HepG2 (cell line): ENCODE measurements at regions not wholly inside any gene's neighbourhood (a gene's known extent, or its start where the extent isn't known, plus 50 kb on each side); places are given as distances from the start of the nearest gene placed in this dataset.

Experiments
- ATAC-seq: fragments of 200-7000 bp; cut with Tn5 transposase; 3 replicates; pipeline ENCODE4 v1.9.1; 2020; ENCODE audit warnings: mild to moderate bottlenecking, moderate library complexity
- BruUV-seq: library from RNA; stranded (reverse); fragments of 400-500 nt; replicated peaks from 2 replicates; lab custom pipeline; 2021; lab: Mats Ljungman, UMichigan
- CTCF ChIA-PET: fragments of 300-600 bp; formaldehyde crosslinking; extraction: SDS; loops from one replicate; lab custom pipeline; 2021; ENCODE audit warnings: low total read pairs, inconsistent platforms, low intra/inter-chr PET ratio; lab: Yijun Ruan, JAX
- POLR2A ChIA-PET: fragments of 350-600 bp; sonication (Branson Sonifier 250); formaldehyde crosslinking; loops from one replicate; lab custom pipeline; 2020; ENCODE audit warnings: antibody characterized with exemption, inconsistent platforms; lab: Yijun Ruan, JAX
- DNase-seq: peaks from one replicate; pipeline ENCODE4 v3.0.0-alpha.2; 2015; ENCODE audit warnings: low spot score
- FAIRE-seq: peaks from 3 replicates; lab custom pipeline; 2011; peaks lifted over from hg19 to GRCh38; lab: Jason Lieb, UNC
- H2AFZ ChIP-seq: one replicate; pipeline ENCODE4 v1.6.1; 2011; ENCODE audit warnings: low read length, inconsistent platforms
- H3K27ac ChIP-seq: fragments of 300-600 bp; 3 replicates; pipeline ENCODE4 v1.8.0; 2011; ENCODE audit warnings: mixed run types, mild to moderate bottlenecking, mixed read lengths, low read length, inconsistent platforms; ENCODE audit not compliant: insufficient read depth; ENCODE audit errors: extremely low read length
- H3K27me3 ChIP-seq, 2 experiments: fragments of 200-600 bp in 1 of 2; 2 replicates in 1 of 2; 3 replicates in 1 of 2; pipeline versions ENCODE4 v1.6.0 to v1.8.0; 2011; ENCODE audit warnings: low read length in 2 of 2, mild to moderate bottlenecking in 2 of 2, moderate library complexity in 2 of 2, inconsistent platforms in 1 of 2; ENCODE audit not compliant: insufficient read depth in 2 of 2, control insufficient read depth in 1 of 2
- H3K36me3 ChIP-seq, 2 experiments: fragments of 200-600 bp in 1 of 2; replicated peaks in 1 of 2; 2 replicates in 1 of 2; 3 replicates in 1 of 2; pipeline versions ENCODE4 v1.5.1 to v1.8.0; 2011; ENCODE audit warnings: low read length in 2 of 2, inconsistent platforms in 1 of 2; ENCODE audit not compliant: insufficient read depth in 2 of 2, control insufficient read depth in 1 of 2
- H3K4me1 ChIP-seq: 2 replicates; pipeline ENCODE4 v1.5.1; 2012; ENCODE audit warnings: low read length, inconsistent platforms; ENCODE audit not compliant: insufficient read depth
- H3K4me2 ChIP-seq: 2 replicates; pipeline ENCODE4 v1.6.0; 2011; ENCODE audit warnings: low read depth, low read length, inconsistent platforms
- H3K4me3 ChIP-seq, 3 experiments: fragments of 200-600 bp in 1 of 3; sonication (generic), shearing (Covaris generic) in 1 of 3; replicated peaks in 1 of 3; 2 replicates each; pipeline ENCODE4 v1.5.1; 2011 to 2016; ENCODE audit warnings: low read length in 3 of 3, inconsistent platforms in 2 of 3, low read depth in 2 of 3, mild to moderate bottlenecking in 2 of 3, control low read depth in 1 of 3, mixed read lengths in 1 of 3; ENCODE audit not compliant: insufficient read depth in 1 of 3
- H3K79me2 ChIP-seq: one replicate; pipeline ENCODE4 v1.6.1; 2011; ENCODE audit warnings: low read length, inconsistent platforms; ENCODE audit not compliant: insufficient read depth
- H3K9ac ChIP-seq: 2 replicates; pipeline ENCODE4 v1.6.0; 2011; ENCODE audit warnings: mild to moderate bottlenecking, low read depth, low read length, inconsistent platforms; ENCODE audit not compliant: insufficient read depth
- H3K9me3 ChIP-seq: 2 replicates; pipeline ENCODE4 v1.5.1; 2012; ENCODE audit warnings: mild to moderate bottlenecking, low read length
- H4K20me1 ChIP-seq: 2 replicates; pipeline ENCODE4 v1.6.0; 2011; ENCODE audit warnings: inconsistent platforms, mild to moderate bottlenecking, low read length, moderate library complexity; ENCODE audit not compliant: insufficient read depth
- DNMT3B ChIP-seq: conservative IDR thresholded peaks from 2 replicates; pipeline ENCODE4 v1.6.1; 2016; ENCODE audit warnings: missing biosample characterization, control low read depth
- KMT2A ChIP-seq: sonication (generic); formaldehyde crosslinking; IDR thresholded peaks from 2 replicates; pipeline ENCODE4 v1.4.0; 2020; ENCODE audit warnings: missing genetic modification reagents
- PAX8 ChIP-seq: sonication (generic); formaldehyde crosslinking; IDR thresholded peaks from 2 replicates; pipeline ENCODE4 v1.8.0; 2022; ENCODE audit warnings: mild to moderate bottlenecking, missing genetic modification reagents, borderline replicate concordance
- SIX4 ChIP-seq: sonication (generic); formaldehyde crosslinking; IDR thresholded peaks from 2 replicates; pipeline ENCODE4 v1.4.0; 2020; ENCODE audit warnings: missing genetic modification reagents
- ZEB1 ChIP-seq: IDR thresholded peaks from 2 replicates; pipeline ENCODE4 v1.6.1; 2012; ENCODE audit warnings: mild to moderate bottlenecking, low read depth, inconsistent platforms; ENCODE audit not compliant: insufficient replicate concordance
- ZMYM4 ChIP-seq: sonication (generic); formaldehyde crosslinking; IDR thresholded peaks from 2 replicates; pipeline ENCODE4 v1.8.1; 2023; ENCODE audit warnings: mild to moderate bottlenecking, missing genetic modification reagents
- WGBS: methylation state at CpG from one replicate; pipeline ENCODE4 v1.1.6; 2017; ENCODE audit warnings: low lambda C conversion rate; 5-methylcytosine and 5-hydroxymethylcytosine counted together
- in situ Hi-C: cut with HindIII; loops from 2 replicates; pipeline ENCODE4 v1.10.0; 2017; ENCODE audit warnings: low pct_unique_long_range_greater_than_20kb; ENCODE audit not compliant: extremely low pct_ligation_motif_present
- intact Hi-C: fragments of 100-400 bp; cut with micrococcal nuclease; formaldehyde crosslinking; loops from one replicate; pipeline ENCODE4 v1.10.0; 2022; ENCODE audit not compliant: unreplicated experiment
- TF ChIP-seq, protein P1 (sequence below): IDR thresholded peaks from 2 replicates; pipeline ENCODE4 v1.6.1; 2018; ENCODE audit warnings: missing genetic modification reagents
- TF ChIP-seq, protein P2 (sequence below): sonication (generic); formaldehyde crosslinking; IDR thresholded peaks from 2 replicates; pipeline ENCODE4 v1.8.1; 2023; ENCODE audit warnings: mild to moderate bottlenecking, moderate library complexity, missing genetic modification reagents
- TF ChIP-seq, protein P3 (sequence below): sonication (generic); formaldehyde crosslinking; conservative IDR thresholded peaks from 2 replicates; pipeline ENCODE4 v1.8.0; 2022; ENCODE audit warnings: mild to moderate bottlenecking, moderate library complexity, missing genetic modification reagents

DNA sequence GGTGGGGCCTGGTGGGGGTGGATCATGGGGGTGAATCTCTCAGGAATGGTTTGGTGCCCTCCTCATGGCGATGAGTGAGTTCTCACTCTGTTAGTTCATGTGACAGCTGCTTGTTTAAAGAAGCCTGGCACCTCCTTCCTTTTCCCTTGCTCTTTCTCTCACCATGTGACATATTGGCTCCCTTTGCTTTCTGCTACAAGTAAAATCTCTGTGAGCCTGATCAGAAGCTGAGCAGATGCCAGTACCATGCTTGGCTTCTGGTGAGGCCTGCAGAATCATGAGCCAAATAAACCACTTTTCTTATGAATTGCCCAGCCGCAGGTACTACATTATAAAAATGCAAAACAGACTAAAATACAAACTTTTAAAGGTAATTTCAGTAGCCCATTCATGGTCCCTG, 73.4 kb upstream of the TEX51 start:
- ATAC-seq (no peak), FAIRE-seq (no peak)
- in situ Hi-C loops (no loop called here), intact Hi-C loops (no loop called here)
- Histone ChIP-seq H3K4me1 (no peaks in the 10 kb centered on the region), H3K4me2 (no peak overlapping the region), H2AFZ (no peak overlapping the region), H3K4me3 (no peak overlapping the region), H3K79me2 (no peaks in the 10 kb centered on the region), H3K36me3 (no peaks in the 10 kb centered on the region), H3K9me3 (no peaks in the 10 kb centered on the region)
- CTCF ChIA-PET: no interaction called here
- WGBS: 0% methylated on average over 2 of the region's 2 CpGs
- BruUV-seq: no TSS peak
- TF ChIP-seq, protein P1, sequence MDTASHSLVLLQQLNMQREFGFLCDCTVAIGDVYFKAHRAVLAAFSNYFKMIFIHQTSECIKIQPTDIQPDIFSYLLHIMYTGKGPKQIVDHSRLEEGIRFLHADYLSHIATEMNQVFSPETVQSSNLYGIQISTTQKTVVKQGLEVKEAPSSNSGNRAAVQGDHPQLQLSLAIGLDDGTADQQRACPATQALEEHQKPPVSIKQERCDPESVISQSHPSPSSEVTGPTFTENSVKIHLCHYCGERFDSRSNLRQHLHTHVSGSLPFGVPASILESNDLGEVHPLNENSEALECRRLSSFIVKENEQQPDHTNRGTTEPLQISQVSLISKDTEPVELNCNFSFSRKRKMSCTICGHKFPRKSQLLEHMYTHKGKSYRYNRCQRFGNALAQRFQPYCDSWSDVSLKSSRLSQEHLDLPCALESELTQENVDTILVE (CRISPR knock-in tag): no peak
- no peak for TF ChIP-seq ZEB1
- no peak for TF ChIP-seq DNMT3B
- TF ChIP-seq KMT2A (CRISPR knock-in tag): no peak
- TF ChIP-seq, protein P2, sequence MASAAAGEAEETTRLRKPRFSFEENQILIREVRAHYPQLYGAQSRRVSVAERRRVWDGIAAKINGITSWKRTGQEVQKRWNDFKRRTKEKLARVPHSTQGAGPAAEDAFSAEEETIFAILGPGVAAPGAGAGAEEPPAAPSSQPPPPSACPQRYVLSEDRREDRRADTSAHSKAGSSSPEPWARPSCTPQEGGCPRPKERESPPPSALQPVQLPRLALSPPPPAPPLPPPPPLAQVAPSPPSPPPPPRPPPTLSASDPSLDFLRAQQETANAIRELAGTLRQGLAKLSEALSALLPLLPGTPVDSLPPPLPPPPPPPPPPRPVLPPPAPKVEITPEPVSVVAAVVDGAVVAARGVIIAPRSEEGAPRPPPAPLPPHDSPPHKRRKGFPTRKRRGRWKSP (CRISPR knock-in tag): no peak
- TF ChIP-seq PAX8 (CRISPR knock-in tag): no peak
- TF ChIP-seq SIX4 (CRISPR knock-in tag): no peak
- TF ChIP-seq, protein P3, sequence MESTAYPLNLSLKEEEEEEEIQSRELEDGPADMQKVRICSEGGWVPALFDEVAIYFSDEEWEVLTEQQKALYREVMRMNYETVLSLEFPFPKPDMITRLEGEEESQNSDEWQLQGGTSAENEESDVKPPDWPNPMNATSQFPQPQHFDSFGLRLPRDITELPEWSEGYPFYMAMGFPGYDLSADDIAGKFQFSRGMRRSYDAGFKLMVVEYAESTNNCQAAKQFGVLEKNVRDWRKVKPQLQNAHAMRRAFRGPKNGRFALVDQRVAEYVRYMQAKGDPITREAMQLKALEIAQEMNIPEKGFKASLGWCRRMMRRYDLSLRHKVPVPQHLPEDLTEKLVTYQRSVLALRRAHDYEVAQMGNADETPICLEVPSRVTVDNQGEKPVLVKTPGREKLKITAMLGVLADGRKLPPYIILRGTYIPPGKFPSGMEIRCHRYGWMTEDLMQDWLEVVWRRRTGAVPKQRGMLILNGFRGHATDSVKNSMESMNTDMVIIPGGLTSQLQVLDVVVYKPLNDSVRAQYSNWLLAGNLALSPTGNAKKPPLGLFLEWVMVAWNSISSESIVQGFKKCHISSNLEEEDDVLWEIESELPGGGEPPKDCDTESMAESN: no peak
- no peak for TF ChIP-seq ZMYM4 (CRISPR knock-in tag)
- TF ChIP-seq, all 625 proteins: peak for 0
- POLR2A ChIA-PET: no interaction called here
- Histone ChIP-seq H4K20me1 (no peaks in the 10 kb centered on the region), H3K9ac (no peak overlapping the region), H3K27me3 (peaks cover 2 to 35% of the 10 kb centered on the region in 2 experiments; a peak in 3 of 5 replicates), H3K27ac (no peak overlapping the region)
- no peak for DNase-seq
